IPS DF 4.7 (cell line): ENCODE measurements at regions not wholly inside any gene's neighbourhood (a gene's known extent, or its start where the extent isn't known, plus 50 kb on each side); places are given as distances from the start of the nearest gene placed in this dataset.

Experiments used
- DNase-seq: peaks from one replicate; pipeline ENCODE4 v3.0.0-alpha.2; 2013; ENCODE audit warnings: low spot score; ENCODE audit errors: extremely low read depth

DNA sequence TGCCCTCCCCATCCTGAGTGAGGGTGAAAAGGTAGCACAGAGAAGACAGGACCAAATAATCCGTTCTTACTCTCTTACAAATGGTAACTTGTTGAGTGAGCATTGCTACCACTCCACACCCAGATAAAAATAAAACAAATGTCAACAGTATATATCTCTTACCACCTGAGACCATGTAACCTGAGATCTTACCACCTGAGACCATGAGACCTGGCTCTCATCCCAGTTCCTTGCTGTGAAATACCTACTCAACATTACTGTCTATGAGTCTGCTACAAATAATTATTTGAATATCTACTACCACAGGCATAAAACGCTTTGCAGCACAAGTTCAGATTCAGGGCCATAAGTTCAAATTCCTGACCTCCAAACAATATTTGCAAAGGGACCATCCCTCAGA, 234.7 kb downstream of the C1D start:
- no peak for DNase-seq

DNA sequence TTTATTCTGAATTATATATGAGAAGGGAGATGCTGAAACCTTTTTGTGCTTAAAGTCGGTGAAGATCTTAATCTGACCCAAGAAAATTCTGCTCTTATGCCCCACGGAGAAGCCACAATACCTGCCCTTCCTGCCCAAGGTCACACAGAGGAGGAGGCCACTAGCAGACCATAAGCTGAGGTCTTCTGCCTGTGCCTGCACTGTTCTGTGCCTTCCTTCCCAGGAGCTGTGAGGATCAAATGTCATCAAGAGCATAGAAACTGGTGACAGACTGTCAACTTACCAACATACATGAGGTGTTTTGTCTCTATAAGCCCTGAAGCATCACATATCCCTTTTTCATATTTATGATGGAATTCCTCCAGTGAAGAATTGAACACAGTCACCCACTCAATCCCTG, 233.3 kb downstream of the C1D start:
- DNase-seq: no peak

DNA sequence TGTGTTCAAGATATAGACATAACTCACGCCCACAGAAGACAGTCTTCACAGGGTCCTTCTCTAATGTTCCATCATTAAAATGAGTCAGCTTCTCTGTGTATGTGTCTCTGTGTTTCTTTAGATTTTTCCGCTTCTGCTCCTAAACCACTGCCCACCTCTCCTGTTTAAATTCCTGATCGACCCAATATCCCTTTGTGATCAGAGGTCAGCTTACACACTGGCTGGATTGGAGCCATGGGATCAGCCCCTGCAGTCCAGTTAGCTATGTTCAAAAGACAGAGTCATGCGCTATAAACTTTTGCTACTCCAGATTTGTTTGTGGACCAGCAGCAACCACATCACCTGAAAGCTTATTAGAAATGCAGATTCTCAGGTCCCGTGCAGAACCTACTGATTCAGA, 229.2 kb downstream of the C1D start:
- DNase-seq: no peak

GRCh38 chr2:67834482-67834881, 228.3 kb downstream of the C1D start:
- DNase-seq: no peak

- DNase-seq: no peak
These were observed 227.5 kb downstream of the C1D start for GRCh38 chr2:67835266-67835665.

DNA sequence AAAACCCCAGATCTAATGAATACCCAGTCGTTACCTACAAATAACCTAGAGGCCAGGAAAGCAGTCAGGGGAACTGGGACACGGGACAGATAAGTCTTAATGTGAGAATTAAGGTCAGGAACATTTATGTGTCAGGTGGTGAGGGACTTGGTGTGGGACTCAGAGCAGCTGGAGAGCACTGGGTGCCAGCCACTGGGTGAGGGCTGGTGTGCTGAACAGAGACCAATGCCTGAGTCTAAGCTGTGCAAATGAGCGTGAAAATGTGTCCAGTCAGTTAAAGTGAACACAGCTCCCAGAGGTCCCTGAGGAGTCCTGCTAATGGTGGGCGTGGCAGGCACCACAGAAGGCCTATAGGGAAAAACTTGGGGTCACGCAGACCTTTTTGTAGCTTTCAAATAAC, 225.9 kb downstream of the C1D start:
- DNase-seq: no peak

DNA sequence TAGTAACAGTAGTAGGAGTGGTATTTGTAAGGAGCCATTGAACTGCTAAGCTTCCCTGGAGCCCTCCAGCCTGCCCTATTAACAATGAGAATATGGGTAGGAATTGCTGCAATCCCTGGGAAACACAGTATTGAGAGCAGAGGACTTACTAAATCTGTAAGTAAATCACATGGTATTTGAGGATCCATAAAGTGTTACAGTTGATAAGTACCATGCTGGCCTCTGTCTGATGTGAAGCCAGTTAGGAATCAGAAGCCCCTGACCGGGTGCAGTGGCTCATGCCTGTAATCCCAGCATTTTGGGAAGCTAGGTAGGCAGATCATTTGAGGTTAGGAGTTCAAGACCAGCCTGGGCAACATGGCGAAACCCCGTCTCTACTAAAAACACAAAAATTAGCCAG, 224.6 kb downstream of the C1D start:
- no peak for DNase-seq

- DNase-seq: no peak
These were observed 223.6 kb downstream of the C1D start for GRCh38 chr2:67839242-67839641.

DNA sequence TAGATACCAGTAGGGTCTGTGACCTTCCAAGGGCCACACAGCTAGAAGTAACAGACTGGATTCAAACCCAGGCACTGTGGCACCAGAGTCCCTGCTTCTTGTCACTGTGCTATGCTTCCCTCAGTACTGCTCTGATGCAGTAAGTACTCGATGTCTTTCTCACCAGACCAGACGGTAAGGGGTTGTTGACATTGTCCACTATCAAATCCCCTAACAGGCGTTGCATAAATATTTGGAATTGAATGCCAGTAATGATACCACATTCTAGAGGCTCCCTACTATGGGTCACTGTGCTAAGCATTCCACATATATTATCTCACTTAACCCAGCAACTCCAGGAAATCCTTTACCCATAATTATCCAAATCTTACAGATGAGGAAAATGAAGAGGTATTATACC, 223.1 kb downstream of the C1D start:
- no peak for DNase-seq

GRCh38 chr2:67840460-67841068, 222.2 kb downstream of the C1D start:
- DNase-seq: peak; percentile 28

- no peak for DNase-seq
These were observed 221.1 kb downstream of the C1D start for GRCh38 chr2:67841711-67842110.

DNA sequence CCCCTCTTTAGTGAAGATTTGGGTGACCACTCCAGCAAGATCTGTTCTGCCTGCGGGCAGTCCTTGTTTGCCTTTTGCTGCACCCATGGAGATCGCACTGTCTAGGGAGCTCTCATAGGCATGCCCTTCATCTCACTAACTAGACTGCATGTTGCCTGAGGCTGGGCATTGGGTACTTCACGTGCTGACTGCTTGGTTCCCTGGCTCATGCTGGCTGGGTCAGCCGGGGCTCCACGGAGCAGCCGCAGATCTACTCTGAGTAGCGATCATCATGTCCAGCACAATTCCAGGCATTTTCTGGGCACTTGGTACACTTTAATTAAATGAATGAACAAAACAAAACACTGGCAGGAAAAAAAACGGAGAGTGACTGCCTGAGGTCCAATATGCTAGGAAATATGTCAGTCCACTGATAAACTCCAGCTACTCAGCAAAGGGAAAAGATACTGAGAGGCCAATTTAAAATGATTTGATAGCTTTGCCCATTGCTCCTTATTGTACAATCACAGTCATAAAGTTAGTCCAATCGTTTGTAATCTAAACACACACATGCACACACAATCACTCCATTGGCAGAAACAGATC, 220.3 kb downstream of the C1D start:
- no peak for DNase-seq

GRCh38 chr2:67844024-67844540, 218.7 kb downstream of the C1D start:
- no peak for DNase-seq

GRCh38 chr2:67845621-67846369, 217.0 kb downstream of the C1D start:
- no peak for DNase-seq

DNA sequence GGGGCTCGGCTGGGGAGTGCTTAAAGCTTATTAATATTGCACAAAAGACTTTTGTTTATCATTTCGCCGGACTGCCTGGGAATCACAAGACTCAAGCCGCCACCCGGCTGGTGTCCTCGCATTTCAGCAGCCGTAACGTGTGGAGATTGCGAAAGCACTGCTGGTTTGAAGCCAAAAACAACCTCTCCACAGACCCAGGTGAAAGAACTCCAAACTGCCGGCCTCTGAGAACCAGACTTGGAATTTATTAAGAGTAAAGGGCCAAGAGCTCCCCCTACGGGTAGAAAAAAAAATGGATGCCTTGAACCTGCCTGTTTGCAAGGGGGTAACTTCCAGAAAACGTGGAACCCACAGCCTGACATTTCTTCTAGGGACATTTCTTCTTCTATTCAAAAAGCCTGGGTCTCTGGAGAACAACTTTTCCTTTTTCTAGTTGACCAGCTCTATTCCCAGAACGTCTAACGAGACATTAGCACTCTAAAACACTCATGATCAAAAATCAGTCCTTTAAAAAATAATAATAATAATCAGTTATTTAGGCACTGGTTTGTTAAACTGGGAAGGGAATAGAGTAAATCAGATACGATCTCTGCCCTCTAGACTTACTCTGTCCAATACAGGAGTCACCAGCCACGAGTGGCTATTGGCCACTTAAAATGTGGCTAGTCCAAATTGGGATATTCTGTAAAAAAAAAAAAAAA, 216.3 kb downstream of the C1D start:
- peak; percentile 53 for DNase-seq

- DNase-seq: no peak
These were observed 214.1 kb downstream of the C1D start for GRCh38 chr2:67848551-67849285.

GRCh38 chr2:67851016-67851415, 211.8 kb downstream of the C1D start:
- DNase-seq: no peak

DNA sequence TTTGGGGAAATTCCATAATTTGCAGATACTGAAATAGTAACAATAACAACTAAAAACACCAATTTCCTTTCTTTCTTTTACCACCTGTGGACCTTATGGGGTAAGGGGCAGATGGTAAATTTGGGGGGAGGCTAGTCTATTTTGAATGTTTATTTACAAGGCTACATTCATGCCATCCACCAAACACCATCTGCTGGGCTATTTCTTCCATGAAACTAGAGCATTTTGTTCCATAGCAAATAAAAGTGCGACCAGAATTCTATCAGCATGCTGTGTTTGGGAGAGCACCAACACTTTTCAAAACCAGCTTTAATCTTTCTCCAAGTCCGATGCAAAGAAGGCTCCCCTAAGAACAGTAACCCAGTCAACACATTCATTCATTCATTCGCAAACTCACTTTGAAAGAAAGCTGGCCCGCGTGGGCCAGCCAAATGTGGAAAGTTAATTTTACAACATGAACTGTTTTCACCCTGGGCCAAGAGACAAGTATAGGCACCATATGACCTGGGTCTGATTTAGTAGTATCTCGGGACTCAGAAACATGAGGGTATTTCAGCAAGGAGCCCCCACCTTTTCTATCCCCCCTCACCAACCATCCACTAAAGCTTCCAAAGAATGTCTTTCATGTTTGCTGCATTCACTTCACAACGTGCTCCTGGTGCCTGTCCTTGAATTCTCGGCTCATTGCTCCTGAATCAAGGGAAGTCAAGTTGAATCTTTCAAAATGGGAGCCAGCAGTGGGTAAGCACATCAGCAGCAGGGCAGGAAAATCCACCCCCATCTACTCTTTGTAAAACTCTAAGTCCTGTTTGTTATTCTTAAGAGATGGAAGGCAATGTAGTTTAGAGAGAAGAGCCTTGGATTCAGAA, 210.6 kb downstream of the C1D start:
- no peak for DNase-seq

GRCh38 chr2:67854103-67854743, 208.6 kb downstream of the C1D start:
- DNase-seq: no peak

- no peak for DNase-seq
These were observed 208.0 kb downstream of the C1D start for GRCh38 chr2:67854798-67855197.
